Osteoblast (primary cell): ENCODE measurements at regions not wholly inside any gene's neighbourhood (a gene's known extent, or its start where the extent isn't known, plus 50 kb on each side); places are given as distances from the start of the nearest gene placed in this dataset.

ENCODE experiments used
- DNase-seq: peaks from one replicate; pipeline ENCODE4 v3.0.0; 2011; ENCODE audit warnings: low spot score, mixed read lengths; ENCODE audit not compliant: insufficient read length; ENCODE audit errors: missing footprints
- H2AFZ ChIP-seq: 2 replicates; pipeline ENCODE4 v1.6.0; 2011; ENCODE audit warnings: mild to moderate bottlenecking, low read length
- H3K27ac ChIP-seq: 2 replicates; pipeline ENCODE4 v1.5.1; 2011; ENCODE audit warnings: mild to moderate bottlenecking, low read depth, low read length, moderate library complexity
- H3K27me3 ChIP-seq: 2 replicates; pipeline ENCODE4 v1.6.0; 2012; ENCODE audit warnings: mild to moderate bottlenecking, control low read depth, inconsistent platforms, low read length, moderate library complexity; ENCODE audit not compliant: insufficient read depth
- H3K36me3 ChIP-seq: 2 replicates; pipeline ENCODE4 v1.5.1; 2011; ENCODE audit warnings: mild to moderate bottlenecking, low read length, control low read depth, moderate library complexity; ENCODE audit not compliant: insufficient read depth
- H3K4me1 ChIP-seq: 2 replicates; pipeline ENCODE4 v1.5.1; 2011; ENCODE audit warnings: mild to moderate bottlenecking, low read length, control low read depth, moderate library complexity; ENCODE audit not compliant: insufficient read depth
- H3K4me2 ChIP-seq: 2 replicates; pipeline ENCODE4 v1.6.0; 2011; ENCODE audit warnings: mild to moderate bottlenecking, low read length; ENCODE audit not compliant: insufficient read depth
- H3K4me3 ChIP-seq: fragments of 200-600 bp; sonication (generic); 3 replicates; pipeline ENCODE4 v1.5.1; 2012; ENCODE audit warnings: mild to moderate bottlenecking, low read length, inconsistent platforms; ENCODE audit not compliant: insufficient read depth
- H3K79me2 ChIP-seq: 2 replicates; pipeline ENCODE4 v1.6.0; 2012; ENCODE audit warnings: mild to moderate bottlenecking, low read length, control low read depth, inconsistent platforms; ENCODE audit not compliant: insufficient read depth
- H3K9me3 ChIP-seq: 2 replicates; pipeline ENCODE4 v1.5.1; 2011; ENCODE audit warnings: low read depth, low read length, control low read depth
- H4K20me1 ChIP-seq: 2 replicates; pipeline ENCODE4 v1.6.0; 2012; ENCODE audit warnings: mild to moderate bottlenecking, low read length, control low read depth; ENCODE audit not compliant: insufficient read depth
- TF ChIP-seq, protein P1 (sequence below): IDR thresholded peaks from 2 replicates; pipeline ENCODE4 v1.5.1; 2011; ENCODE audit warnings: mild to moderate bottlenecking, low read depth, low read length, moderate library complexity; ENCODE audit errors: extremely low read depth

DNA sequence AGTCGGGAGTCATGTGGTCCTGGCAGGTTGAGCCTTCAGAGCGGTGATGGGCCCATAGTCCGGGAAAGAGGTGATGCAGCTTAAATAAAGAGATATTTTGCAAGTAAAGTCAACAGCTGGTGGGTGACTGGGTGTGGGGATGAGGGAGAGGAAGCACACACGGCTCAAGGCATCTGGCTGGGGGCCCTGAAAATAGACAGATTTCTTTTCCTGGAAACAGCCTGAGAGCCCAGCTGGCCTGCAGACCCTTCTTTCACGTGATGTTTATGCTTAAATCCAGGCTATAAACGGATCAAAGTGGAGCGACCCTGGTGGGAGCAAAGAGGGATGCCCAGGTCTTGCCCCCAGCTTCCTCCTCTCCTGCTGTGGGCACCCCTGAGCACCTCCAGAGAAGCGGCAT, 149.1 kb downstream of the TEX36 start:
- H3K4me1 ChIP-seq = no peaks in the 10 kb centered on the region
- H3K27ac ChIP-seq = no peak overlapping the region
- H3K36me3 ChIP-seq = no peaks in the 10 kb centered on the region
- TF ChIP-seq, protein P1, sequence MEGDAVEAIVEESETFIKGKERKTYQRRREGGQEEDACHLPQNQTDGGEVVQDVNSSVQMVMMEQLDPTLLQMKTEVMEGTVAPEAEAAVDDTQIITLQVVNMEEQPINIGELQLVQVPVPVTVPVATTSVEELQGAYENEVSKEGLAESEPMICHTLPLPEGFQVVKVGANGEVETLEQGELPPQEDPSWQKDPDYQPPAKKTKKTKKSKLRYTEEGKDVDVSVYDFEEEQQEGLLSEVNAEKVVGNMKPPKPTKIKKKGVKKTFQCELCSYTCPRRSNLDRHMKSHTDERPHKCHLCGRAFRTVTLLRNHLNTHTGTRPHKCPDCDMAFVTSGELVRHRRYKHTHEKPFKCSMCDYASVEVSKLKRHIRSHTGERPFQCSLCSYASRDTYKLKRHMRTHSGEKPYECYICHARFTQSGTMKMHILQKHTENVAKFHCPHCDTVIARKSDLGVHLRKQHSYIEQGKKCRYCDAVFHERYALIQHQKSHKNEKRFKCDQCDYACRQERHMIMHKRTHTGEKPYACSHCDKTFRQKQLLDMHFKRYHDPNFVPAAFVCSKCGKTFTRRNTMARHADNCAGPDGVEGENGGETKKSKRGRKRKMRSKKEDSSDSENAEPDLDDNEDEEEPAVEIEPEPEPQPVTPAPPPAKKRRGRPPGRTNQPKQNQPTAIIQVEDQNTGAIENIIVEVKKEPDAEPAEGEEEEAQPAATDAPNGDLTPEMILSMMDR = no peak
- no peak overlapping the region for H3K4me2 ChIP-seq
- no peak overlapping the region for H3K4me3 ChIP-seq
- H2AFZ ChIP-seq = no peak overlapping the region
- DNase-seq = no peak
- no peaks in the 10 kb centered on the region for H3K79me2 ChIP-seq
- peaks cover 16% of the 10 kb centered on the region for H3K27me3 ChIP-seq
- no peaks in the 10 kb centered on the region for H3K9me3 ChIP-seq
- H4K20me1 ChIP-seq = no peaks in the 10 kb centered on the region

DNA sequence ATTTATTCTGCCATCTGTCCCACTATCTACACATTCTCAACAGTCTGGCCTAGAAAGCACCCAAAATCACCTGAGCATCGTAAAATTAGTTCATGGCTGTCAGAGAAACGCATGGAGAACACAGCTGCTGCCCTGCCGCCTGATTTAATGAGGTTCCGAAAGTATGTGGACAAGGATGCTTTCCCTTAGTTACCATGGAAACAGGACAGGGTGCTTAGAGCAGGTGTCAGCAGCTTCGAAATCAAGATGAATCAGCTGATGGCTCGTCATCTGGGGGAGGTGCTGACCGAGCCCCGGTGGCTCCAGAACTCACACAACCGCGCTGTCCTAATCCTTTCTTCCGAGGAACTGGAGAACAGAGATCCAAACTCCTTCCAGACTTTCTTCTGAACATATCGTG, 151.5 kb downstream of the TEX36 start:
- TF ChIP-seq, protein P1 = no peak
- Histone ChIP-seq H3K79me2 (no peaks in the 10 kb centered on the region), H3K36me3 (no peaks in the 10 kb centered on the region), H3K4me1 (no peaks in the 10 kb centered on the region), H3K27me3 (peaks cover 9% of the 10 kb centered on the region), H2AFZ (no peak overlapping the region), H3K4me2 (no peak overlapping the region), H3K27ac (no peak overlapping the region), H4K20me1 (no peaks in the 10 kb centered on the region), H3K9me3 (no peaks in the 10 kb centered on the region), H3K4me3 (no peak overlapping the region)
- DNase-seq = no peak

DNA sequence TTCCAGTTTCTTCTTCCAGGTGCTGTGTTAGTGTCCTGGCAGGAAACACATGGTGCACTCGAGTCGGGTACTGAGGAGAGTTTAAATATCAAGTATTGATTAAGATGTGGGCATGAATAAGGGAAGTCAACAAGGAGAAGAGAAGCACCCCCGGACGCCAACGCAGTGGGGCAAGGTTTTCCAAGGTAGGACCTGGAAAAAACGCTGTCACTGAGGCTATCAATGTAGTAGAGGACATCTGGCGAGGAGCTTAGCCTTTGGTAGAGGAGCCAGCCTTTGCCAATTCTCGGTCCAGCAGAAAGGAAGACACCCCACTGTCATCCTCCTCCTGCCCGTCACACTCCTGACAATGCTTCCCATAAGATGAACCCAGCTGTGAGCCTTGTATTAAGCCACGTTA, 159.6 kb downstream of the TEX36 start:
- Histone ChIP-seq H3K4me2 (no peak overlapping the region), H3K27ac (no peak overlapping the region), H3K27me3 (no peaks in the 10 kb centered on the region), H3K9me3 (no peaks in the 10 kb centered on the region), H3K36me3 (no peaks in the 10 kb centered on the region), H2AFZ (no peak overlapping the region), H3K4me3 (no peak overlapping the region), H3K4me1 (no peaks in the 10 kb centered on the region), H4K20me1 (no peaks in the 10 kb centered on the region), H3K79me2 (no peaks in the 10 kb centered on the region)
- TF ChIP-seq, protein P1 = no peak
- no peak for DNase-seq

DNA sequence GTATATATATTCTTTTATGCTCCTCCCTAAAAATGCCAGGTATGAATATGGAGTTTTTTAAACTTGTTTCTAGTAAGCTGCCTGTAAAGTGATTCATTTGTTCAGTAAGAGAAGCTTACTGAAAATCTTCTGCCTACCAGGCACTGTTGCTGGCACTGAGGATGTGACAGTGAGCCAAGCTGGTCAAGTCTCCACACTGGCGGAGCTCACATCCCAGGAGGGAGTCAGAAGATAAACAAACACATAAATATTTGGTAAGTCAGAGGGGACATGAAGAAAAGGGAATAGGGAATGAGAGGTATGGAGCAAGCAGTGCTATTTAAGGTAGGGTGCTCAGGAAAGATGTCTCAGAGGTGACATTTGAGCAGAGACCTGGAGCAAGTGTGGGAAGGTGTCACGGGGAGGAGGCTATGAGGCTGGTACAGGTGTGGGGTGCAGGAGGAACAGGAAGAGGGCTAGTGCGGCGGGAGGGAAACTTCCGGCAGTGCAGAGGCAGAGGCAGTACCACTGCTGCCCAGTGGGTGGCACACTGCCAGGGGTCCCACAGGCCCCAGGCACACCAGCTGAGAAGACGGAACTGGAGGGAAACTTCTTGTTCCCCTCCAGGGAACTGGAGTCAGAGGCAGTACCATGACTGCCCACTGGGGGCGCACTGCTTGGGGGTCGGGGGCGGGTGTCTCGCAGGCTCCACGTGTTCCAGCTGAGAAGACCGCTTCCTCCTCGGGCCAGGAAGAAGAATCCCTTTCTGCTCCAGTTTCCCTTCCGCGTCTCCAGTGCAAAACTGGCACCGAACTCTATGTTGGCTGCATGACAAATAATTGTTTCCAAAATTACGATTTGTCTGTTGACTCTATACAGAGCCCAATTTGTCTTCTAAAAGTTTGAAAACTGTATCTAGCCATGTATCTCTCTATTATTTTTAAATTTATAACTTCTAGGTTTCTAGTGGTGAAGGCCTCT, 161.0 kb downstream of the TEX36 start:
- no peak overlapping the region for H3K4me3 ChIP-seq
- DNase-seq = no peak
- H3K79me2 ChIP-seq = no peaks in the 10 kb centered on the region
- no peaks in the 10 kb centered on the region for H3K4me1 ChIP-seq
- H3K4me2 ChIP-seq = no peak overlapping the region
- TF ChIP-seq, protein P1 = peak; percentile 37
- no peaks in the 10 kb centered on the region for H3K9me3 ChIP-seq
- no peaks in the 10 kb centered on the region for H3K27me3 ChIP-seq
- H2AFZ ChIP-seq = no peak overlapping the region
- no peaks in the 10 kb centered on the region for H4K20me1 ChIP-seq
- H3K36me3 ChIP-seq = no peaks in the 10 kb centered on the region
- no peak overlapping the region for H3K27ac ChIP-seq
